ENCODE measurements at regions not wholly inside any gene's neighbourhood (a gene's known extent, or its start where the extent isn't known, plus 50 kb on each side); places are given as distances from the start of the nearest gene placed in this dataset.

DNA sequence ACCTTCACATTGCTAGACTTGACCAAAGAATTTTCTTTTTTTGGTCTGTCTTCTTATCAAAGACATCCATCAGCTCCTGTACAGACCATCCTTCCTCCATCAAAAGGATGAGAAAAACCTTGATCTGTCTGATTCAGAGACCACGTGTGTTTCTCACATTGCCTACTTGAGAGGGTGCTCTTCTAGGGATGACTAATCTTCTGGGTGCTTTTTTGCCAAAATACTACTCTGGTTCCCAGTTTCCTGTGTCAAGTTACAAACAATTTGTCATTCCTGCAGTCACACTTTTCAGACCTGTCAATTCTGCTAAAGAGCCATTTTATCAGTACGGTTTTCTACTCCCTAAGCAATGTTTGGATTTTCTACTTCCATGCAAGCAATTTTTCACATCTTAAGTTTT, 492.2 kb downstream of the CDH11 start:
- no peak for TF ChIP-seq RAD21 (IDR thresholded peaks at IDR 0.05; ENCODE audit: low read depth)
- no peak for TF ChIP-seq CREB1 (IDR thresholded peaks at IDR 0.05; ENCODE audit: low read depth)
- no peak for TF ChIP-seq EP300 (IDR thresholded peaks at IDR 0.05; ENCODE audit: borderline replicate concordance)
- TF ChIP-seq, protein P1, sequence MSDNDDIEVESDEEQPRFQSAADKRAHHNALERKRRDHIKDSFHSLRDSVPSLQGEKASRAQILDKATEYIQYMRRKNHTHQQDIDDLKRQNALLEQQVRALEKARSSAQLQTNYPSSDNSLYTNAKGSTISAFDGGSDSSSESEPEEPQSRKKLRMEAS (IDR thresholded peaks at IDR 0.05): no peak
- TF ChIP-seq, protein P2, sequence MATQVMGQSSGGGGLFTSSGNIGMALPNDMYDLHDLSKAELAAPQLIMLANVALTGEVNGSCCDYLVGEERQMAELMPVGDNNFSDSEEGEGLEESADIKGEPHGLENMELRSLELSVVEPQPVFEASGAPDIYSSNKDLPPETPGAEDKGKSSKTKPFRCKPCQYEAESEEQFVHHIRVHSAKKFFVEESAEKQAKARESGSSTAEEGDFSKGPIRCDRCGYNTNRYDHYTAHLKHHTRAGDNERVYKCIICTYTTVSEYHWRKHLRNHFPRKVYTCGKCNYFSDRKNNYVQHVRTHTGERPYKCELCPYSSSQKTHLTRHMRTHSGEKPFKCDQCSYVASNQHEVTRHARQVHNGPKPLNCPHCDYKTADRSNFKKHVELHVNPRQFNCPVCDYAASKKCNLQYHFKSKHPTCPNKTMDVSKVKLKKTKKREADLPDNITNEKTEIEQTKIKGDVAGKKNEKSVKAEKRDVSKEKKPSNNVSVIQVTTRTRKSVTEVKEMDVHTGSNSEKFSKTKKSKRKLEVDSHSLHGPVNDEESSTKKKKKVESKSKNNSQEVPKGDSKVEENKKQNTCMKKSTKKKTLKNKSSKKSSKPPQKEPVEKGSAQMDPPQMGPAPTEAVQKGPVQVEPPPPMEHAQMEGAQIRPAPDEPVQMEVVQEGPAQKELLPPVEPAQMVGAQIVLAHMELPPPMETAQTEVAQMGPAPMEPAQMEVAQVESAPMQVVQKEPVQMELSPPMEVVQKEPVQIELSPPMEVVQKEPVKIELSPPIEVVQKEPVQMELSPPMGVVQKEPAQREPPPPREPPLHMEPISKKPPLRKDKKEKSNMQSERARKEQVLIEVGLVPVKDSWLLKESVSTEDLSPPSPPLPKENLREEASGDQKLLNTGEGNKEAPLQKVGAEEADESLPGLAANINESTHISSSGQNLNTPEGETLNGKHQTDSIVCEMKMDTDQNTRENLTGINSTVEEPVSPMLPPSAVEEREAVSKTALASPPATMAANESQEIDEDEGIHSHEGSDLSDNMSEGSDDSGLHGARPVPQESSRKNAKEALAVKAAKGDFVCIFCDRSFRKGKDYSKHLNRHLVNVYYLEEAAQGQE (IDR thresholded peaks at IDR 0.05; ENCODE audit: low read depth): no peak
- TF ChIP-seq EGR1 (IDR thresholded peaks at IDR 0.05): no peak
- no peak for TF ChIP-seq ZBTB7A (IDR thresholded peaks at IDR 0.05; ENCODE audit: low read depth)
- no peak for TF ChIP-seq YY1 (IDR thresholded peaks at IDR 0.05; ENCODE audit: low read depth)
- TF ChIP-seq TAF1 (IDR thresholded peaks at IDR 0.05; ENCODE audit: low read depth): no peak
- TF ChIP-seq, protein P3, sequence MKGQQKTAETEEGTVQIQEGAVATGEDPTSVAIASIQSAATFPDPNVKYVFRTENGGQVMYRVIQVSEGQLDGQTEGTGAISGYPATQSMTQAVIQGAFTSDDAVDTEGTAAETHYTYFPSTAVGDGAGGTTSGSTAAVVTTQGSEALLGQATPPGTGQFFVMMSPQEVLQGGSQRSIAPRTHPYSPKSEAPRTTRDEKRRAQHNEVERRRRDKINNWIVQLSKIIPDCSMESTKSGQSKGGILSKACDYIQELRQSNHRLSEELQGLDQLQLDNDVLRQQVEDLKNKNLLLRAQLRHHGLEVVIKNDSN (IDR thresholded peaks at IDR 0.05): no peak
